MCF 10A (cell line): ENCODE measurements at regions not wholly inside any gene's neighbourhood (a gene's known extent, or its start where the extent isn't known, plus 50 kb on each side); places are given as distances from the start of the nearest gene placed in this dataset.

Experiments used
- BruUV-seq: library from RNA; stranded (reverse); fragments of 400-500 nt; replicated peaks from 2 replicates; lab custom pipeline; 2021; lab: Mats Ljungman, UMichigan
- CTCF ChIA-PET: fragments of 300-600 bp; sonication (Branson Sonifier 250); formaldehyde crosslinking; extraction: SDS; loops from one replicate; lab custom pipeline; 2021; ENCODE audit warnings: antibody characterized with exemption, inconsistent platforms; lab: Yijun Ruan, JAX
- POLR2A ChIA-PET: fragments of 300-600, 350-650 bp; sonication (Branson Sonifier 250); formaldehyde crosslinking; extraction: SDS; loops from one replicate; lab custom pipeline; 2020; ENCODE audit warnings: antibody characterized with exemption, inconsistent platforms; lab: Yijun Ruan, JAX
- DNase-seq: peaks from one replicate; pipeline ENCODE4 v3.0.0-alpha.2; 2018; ENCODE audit not compliant: unreplicated experiment
- H3K27ac Mint-ChIP-seq: one replicate; pipeline ENCODE4 v1.8.0; 2022; ENCODE audit warnings: mild to moderate bottlenecking, low read depth, mixed read lengths; ENCODE audit not compliant: unreplicated experiment
- H3K27me3 Mint-ChIP-seq: one replicate; pipeline ENCODE4 v1.8.0; 2022; ENCODE audit warnings: mixed read lengths; ENCODE audit not compliant: insufficient read depth, unreplicated experiment
- H3K36me3 Mint-ChIP-seq: one replicate; pipeline ENCODE4 v1.8.0; 2022; ENCODE audit warnings: mild to moderate bottlenecking, moderate library complexity, mixed read lengths; ENCODE audit not compliant: insufficient read depth, unreplicated experiment
- H3K4me1 Mint-ChIP-seq: one replicate; pipeline ENCODE4 v1.8.0; 2022; ENCODE audit warnings: mixed read lengths; ENCODE audit not compliant: insufficient read depth, unreplicated experiment
- H3K4me3 Mint-ChIP-seq: one replicate; pipeline ENCODE4 v1.8.0; 2022; ENCODE audit warnings: mild to moderate bottlenecking, moderate library complexity, mixed read lengths; ENCODE audit not compliant: unreplicated experiment
- H3K9me3 Mint-ChIP-seq: one replicate; pipeline ENCODE4 v1.8.0; 2022; ENCODE audit warnings: mixed read lengths; ENCODE audit not compliant: unreplicated experiment
- intact Hi-C: fragments of 100-400 bp; cut with micrococcal nuclease; formaldehyde crosslinking; loops from 2 replicates; pipeline ENCODE4 v1.14.1; 2022
- TF ChIP-seq, protein P1 (sequence below): fragments of 200-600 bp; IDR thresholded peaks from one replicate; pipeline ENCODE4 v1.8.0; 2022; ENCODE audit warnings: antibody characterized with exemption, mild to moderate bottlenecking; ENCODE audit not compliant: unreplicated experiment

DNA sequence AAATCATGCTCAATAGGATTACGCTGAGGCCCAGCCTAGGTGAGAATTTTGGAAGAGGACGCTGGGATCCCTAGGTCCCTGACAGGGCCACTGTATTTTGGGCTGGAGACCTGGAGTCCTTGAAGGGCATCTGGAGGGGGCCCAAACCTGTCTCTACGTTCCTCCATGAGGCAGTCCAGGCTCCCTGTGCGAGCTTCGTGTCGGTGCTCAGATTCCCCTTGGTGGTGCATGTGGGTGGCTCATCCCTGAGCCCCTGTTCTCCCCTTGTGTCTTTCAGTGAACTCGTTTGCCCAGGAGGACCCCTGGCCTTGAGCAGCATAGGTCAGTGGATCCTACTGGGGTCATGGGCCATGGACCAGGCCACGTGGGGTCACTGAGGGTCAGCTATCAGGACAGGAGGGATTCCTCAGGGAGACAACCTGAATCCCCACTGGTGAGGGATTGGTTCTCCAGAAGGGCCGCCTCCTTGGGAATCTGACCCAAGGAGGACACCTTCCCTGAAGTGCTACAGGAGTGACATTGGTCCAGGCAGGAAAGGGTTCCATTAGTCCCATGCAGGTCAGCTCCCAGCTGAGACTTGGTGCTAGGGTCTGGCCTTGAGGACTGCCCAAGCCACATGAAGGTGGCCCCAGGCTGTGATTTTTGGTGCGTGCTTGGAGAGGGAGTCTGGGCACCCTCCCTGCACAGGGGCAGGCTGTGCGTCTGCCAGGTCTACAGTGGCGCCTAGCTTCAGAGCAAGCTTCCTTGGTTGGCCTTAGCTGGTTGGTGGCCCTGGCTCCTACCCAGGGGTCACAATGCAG, 229.8 kb downstream of the SNRPN start:
- H3K4me1 Mint-ChIP-seq, result no peaks in the 10 kb centered on the region
- CTCF ChIA-PET, result interaction anchor here (0.7 kb wide), 1 partner anchor 1723 kb away, joined by 4 read pairs; no protein-coding TSS in a partner anchor
- no peak overlapping the region for H3K27ac Mint-ChIP-seq
- no peak overlapping the region for H3K4me3 Mint-ChIP-seq
- TF ChIP-seq, protein P1, sequence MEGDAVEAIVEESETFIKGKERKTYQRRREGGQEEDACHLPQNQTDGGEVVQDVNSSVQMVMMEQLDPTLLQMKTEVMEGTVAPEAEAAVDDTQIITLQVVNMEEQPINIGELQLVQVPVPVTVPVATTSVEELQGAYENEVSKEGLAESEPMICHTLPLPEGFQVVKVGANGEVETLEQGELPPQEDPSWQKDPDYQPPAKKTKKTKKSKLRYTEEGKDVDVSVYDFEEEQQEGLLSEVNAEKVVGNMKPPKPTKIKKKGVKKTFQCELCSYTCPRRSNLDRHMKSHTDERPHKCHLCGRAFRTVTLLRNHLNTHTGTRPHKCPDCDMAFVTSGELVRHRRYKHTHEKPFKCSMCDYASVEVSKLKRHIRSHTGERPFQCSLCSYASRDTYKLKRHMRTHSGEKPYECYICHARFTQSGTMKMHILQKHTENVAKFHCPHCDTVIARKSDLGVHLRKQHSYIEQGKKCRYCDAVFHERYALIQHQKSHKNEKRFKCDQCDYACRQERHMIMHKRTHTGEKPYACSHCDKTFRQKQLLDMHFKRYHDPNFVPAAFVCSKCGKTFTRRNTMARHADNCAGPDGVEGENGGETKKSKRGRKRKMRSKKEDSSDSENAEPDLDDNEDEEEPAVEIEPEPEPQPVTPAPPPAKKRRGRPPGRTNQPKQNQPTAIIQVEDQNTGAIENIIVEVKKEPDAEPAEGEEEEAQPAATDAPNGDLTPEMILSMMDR, result no peak
- no peaks in the 10 kb centered on the region for H3K27me3 Mint-ChIP-seq
- no TSS peak for BruUV-seq
- intact Hi-C loops, result no loop called here
- no peak for DNase-seq
- peaks cover 9% of the 10 kb centered on the region for H3K36me3 Mint-ChIP-seq
- no peaks in the 10 kb centered on the region for H3K9me3 Mint-ChIP-seq
- POLR2A ChIA-PET, result no interaction called here

DNA sequence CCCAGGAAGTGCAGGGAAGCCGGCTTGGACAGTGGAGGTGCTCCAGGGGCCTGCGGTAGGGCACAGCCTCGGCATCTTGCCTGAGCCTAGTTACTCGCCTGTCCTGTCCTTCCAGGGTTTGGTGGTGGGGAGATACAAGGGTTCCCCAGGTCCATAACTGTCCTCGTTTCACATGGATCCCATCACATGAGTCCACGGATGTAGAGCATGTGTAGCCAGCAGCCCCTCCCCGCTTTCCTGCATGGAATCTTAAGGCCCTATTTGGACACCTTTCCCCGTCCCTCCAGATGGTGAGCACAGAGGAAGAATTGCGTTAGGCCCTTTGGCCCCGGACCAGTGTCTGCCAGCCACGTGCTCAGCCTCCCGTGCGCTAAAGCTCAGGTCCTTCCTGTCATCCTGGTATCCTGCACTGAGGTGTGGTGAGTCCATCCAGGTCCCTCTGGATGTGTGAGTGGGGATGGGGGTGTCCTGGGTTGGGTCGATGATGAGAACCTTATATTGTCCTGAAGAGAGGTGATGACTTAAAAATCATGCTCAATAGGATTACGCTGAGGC, 230.4 kb downstream of the SNRPN start:
- ChIA-PET POLR2A (no interaction called here), CTCF (interaction anchor here (0.7 kb wide), 1 partner anchor 1724 kb away, joined by 4 read pairs; no protein-coding TSS in a partner anchor)
- no peak for DNase-seq
- Mint-ChIP-seq H3K27ac (no peak overlapping the region), H3K27me3 (no peaks in the 10 kb centered on the region), H3K9me3 (no peaks in the 10 kb centered on the region), H3K4me3 (no peak overlapping the region), H3K36me3 (peaks cover 8% of the 10 kb centered on the region), H3K4me1 (no peaks in the 10 kb centered on the region)
- BruUV-seq, result no TSS peak
- TF ChIP-seq, protein P1, result no peak
- intact Hi-C loops, result no loop called here

DNA sequence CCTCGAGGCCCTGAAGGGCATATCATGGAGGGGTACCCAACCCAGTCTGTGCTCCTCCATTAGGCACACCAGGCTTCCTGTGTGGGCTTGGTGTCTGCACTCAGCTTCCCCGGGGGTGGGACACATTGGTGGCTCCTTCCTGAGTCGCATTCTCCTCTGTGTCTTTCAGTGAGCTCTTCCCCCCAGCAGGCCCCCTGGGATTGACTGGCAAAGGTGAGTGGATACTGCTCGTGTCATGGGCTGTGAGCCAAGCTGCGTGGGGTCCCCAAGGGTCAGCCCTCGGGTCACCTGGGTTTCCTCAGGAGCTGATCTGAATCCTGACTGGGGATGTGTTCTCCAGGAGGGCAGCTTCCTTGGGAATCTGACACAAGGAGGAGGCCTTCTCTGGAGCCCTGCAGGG, 231.0 kb downstream of the SNRPN start:
- TF ChIP-seq, protein P1, result no peak
- BruUV-seq, result no TSS peak
- H3K4me3 Mint-ChIP-seq, result no peak overlapping the region
- ChIA-PET POLR2A (no interaction called here), CTCF (no interaction called here)
- no peak overlapping the region for H3K27ac Mint-ChIP-seq
- H3K36me3 Mint-ChIP-seq, result peaks cover 5% of the 10 kb centered on the region
- intact Hi-C loops, result no loop called here
- no peaks in the 10 kb centered on the region for H3K4me1 Mint-ChIP-seq
- DNase-seq, result no peak
- no peaks in the 10 kb centered on the region for H3K9me3 Mint-ChIP-seq
- no peaks in the 10 kb centered on the region for H3K27me3 Mint-ChIP-seq

DNA sequence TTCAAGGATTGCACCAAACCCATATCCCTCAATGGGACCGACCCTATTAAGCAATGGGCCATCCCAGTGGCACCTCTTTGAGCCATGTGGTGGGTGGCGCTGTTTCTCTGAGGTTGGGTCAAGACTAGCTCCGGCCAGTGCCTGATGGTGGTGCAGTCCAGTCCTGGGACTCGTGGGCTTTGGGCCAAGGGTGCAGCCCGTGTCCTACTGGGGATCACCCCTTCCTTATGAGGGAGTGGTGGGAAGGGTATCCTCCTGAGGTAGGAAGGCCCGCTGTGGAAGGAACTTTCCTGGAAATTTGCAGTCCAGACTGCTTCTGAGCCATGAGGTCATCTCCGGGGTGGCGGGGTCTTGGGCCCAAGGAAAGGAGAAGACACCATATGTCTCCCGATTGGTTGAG, 231.6 kb downstream of the SNRPN start:
- BruUV-seq, result no TSS peak
- TF ChIP-seq, protein P1, result no peak
- Mint-ChIP-seq H3K9me3 (no peaks in the 10 kb centered on the region), H3K27me3 (no peaks in the 10 kb centered on the region), H3K4me1 (no peaks in the 10 kb centered on the region), H3K4me3 (no peak overlapping the region), H3K36me3 (peaks cover 5% of the 10 kb centered on the region), H3K27ac (no peak overlapping the region)
- intact Hi-C loops, result no loop called here
- POLR2A ChIA-PET, result no interaction called here
- DNase-seq, result no peak
- CTCF ChIA-PET, result interaction anchor here (0.6 kb wide), 1 partner anchor 11 kb away, joined by 3 read pairs; no protein-coding TSS in a partner anchor
